CD14-positive monocyte (primary cell): ENCODE measurements at regions not wholly inside any gene's neighbourhood (a gene's known extent, or its start where the extent isn't known, plus 50 kb on each side); places are given as distances from the start of the nearest gene placed in this dataset.

Experiments used
- DNase-seq, 3 donors: peaks; one replicate each; pipeline ENCODE4 v3.0.0-alpha.2; 2011 to 2022
- H2AFZ ChIP-seq: 2 replicates; pipeline ENCODE4 v1.6.0; 2012; ENCODE audit warnings: mild to moderate bottlenecking, low read depth, low read length, inconsistent platforms; ENCODE audit not compliant: insufficient read depth, poor library complexity, severe bottlenecking
- H3K27ac ChIP-seq, 2 donors: 1 replicate in 1 of 2; 2 replicates in 1 of 2; pipeline ENCODE4 v1.5.1; 2012 to 2013; ENCODE audit warnings: low read length in 2 of 2, control low read depth in 1 of 2, inconsistent platforms in 1 of 2, low read depth in 1 of 2, mild to moderate bottlenecking in 1 of 2
- H3K27me3 ChIP-seq, 2 donors: one replicate each; pipeline versions ENCODE4 v1.6.0 to v1.6.1; 2011 to 2013; ENCODE audit warnings: low read length in 2 of 2; ENCODE audit not compliant: control insufficient read depth in 2 of 2, insufficient read depth in 2 of 2
- H3K36me3 ChIP-seq, 2 donors: replicated peaks in 1 of 2; 1 replicate in 1 of 2; 2 replicates in 1 of 2; pipeline versions ENCODE4 v1.5.1 to v1.6.1; 2012 to 2013; ENCODE audit warnings: low read length in 2 of 2, control low read depth in 1 of 2, inconsistent platforms in 1 of 2, mild to moderate bottlenecking in 1 of 2; ENCODE audit not compliant: insufficient read depth in 2 of 2, control insufficient read depth in 1 of 2
- H3K4me1 ChIP-seq, 2 donors: 1 replicate in 1 of 2; 2 replicates in 1 of 2; pipeline versions ENCODE4 v1.5.1 to v1.6.1; 2012 to 2013; ENCODE audit warnings: low read length in 2 of 2, control low read depth in 1 of 2, inconsistent platforms in 1 of 2, mild to moderate bottlenecking in 1 of 2, moderate library complexity in 1 of 2; ENCODE audit not compliant: insufficient read depth in 2 of 2, control insufficient read depth in 1 of 2
- H3K4me2 ChIP-seq: replicated peaks from 2 replicates; pipeline ENCODE3; 2012; ENCODE audit warnings: low read length, moderate library complexity, mild to moderate bottlenecking; ENCODE audit not compliant: poor library complexity, severe bottlenecking; ENCODE audit errors: extremely low read depth
- H3K4me3 ChIP-seq, 3 experiments: fragments of 200-600 bp in 1 of 3; sonication (generic) in 1 of 3; replicated peaks in 1 of 3; 1 replicate in 2 of 3; 2 replicates in 1 of 3; pipeline ENCODE4 v1.5.1; 2011 to 2013; ENCODE audit warnings: low read length in 3 of 3, mild to moderate bottlenecking in 3 of 3, control low read depth in 2 of 3, low read depth in 2 of 3, inconsistent platforms in 1 of 3, moderate library complexity in 1 of 3
- H3K79me2 ChIP-seq: 2 replicates; pipeline ENCODE4 v1.6.0; 2012; ENCODE audit warnings: mild to moderate bottlenecking, control low read depth, inconsistent platforms, low read length, moderate library complexity; ENCODE audit not compliant: insufficient read depth
- H3K9ac ChIP-seq: 2 replicates; pipeline ENCODE4 v1.6.0; 2017; ENCODE audit warnings: low read length, mild to moderate bottlenecking; ENCODE audit not compliant: insufficient read depth, poor library complexity, severe bottlenecking
- H3K9me3 ChIP-seq, 2 donors: replicated peaks in 1 of 2; 1 replicate in 1 of 2; 2 replicates in 1 of 2; pipeline versions ENCODE4 v1.5.1 to v1.6.1; 2012 to 2013; ENCODE audit warnings: low read length in 2 of 2, control low read depth in 1 of 2; ENCODE audit not compliant: control insufficient read depth in 1 of 2, insufficient read depth in 1 of 2
- H4K20me1 ChIP-seq: 2 replicates; pipeline ENCODE4 v1.6.0; 2012; ENCODE audit warnings: mild to moderate bottlenecking, low read length, control low read depth, moderate library complexity; ENCODE audit not compliant: insufficient read depth
- H3K27ac Mint-ChIP-seq, 7 donors: one replicate each; pipeline ENCODE4 v1.8.0; 2020; ENCODE audit warnings: mild to moderate bottlenecking in 7 of 7, mixed read lengths in 7 of 7, moderate library complexity in 6 of 7, inconsistent platforms in 2 of 7
- H3K27me3 Mint-ChIP-seq, 3 donors: one replicate each; pipeline ENCODE4 v1.8.0; 2021 to 2022; ENCODE audit warnings: low read depth in 3 of 3, mild to moderate bottlenecking in 3 of 3, mixed read lengths in 3 of 3, moderate library complexity in 3 of 3, inconsistent platforms in 1 of 3
- H3K36me3 Mint-ChIP-seq, 2 donors: one replicate each; pipeline ENCODE4 v1.8.0; 2020; ENCODE audit warnings: mixed read lengths in 2 of 2, inconsistent platforms in 1 of 2, mild to moderate bottlenecking in 1 of 2
- H3K4me1 Mint-ChIP-seq: one replicate; pipeline ENCODE4 v1.8.0; 2020; ENCODE audit warnings: mild to moderate bottlenecking, mixed read lengths
- H3K4me3 Mint-ChIP-seq, 2 donors: one replicate each; pipeline ENCODE4 v1.8.0; 2020; ENCODE audit warnings: mild to moderate bottlenecking in 2 of 2, mixed read lengths in 2 of 2, moderate library complexity in 1 of 2
- H3K9me3 Mint-ChIP-seq, 7 donors: one replicate each; pipeline ENCODE4 v1.8.0; 2020 to 2022; ENCODE audit warnings: mixed read lengths in 7 of 7, mild to moderate bottlenecking in 6 of 7, moderate library complexity in 6 of 7, inconsistent platforms in 2 of 7
- WGBS: methylation state at CpG from one replicate; pipeline ENCODE4 v1.1.5; 2013; ENCODE audit warnings: missing lambda C conversion rate; ENCODE audit not compliant: insufficient coverage; 5-methylcytosine and 5-hydroxymethylcytosine counted together
- intact Hi-C, 2 donors: fragments of 100-400 bp; cut with micrococcal nuclease; formaldehyde crosslinking; loops; one replicate each; pipeline versions ENCODE4 v1.15.0 to v1.15.1; 2023
- TF ChIP-seq, protein P1 (sequence below): fragments of 200-600 bp; IDR thresholded peaks from one replicate; pipeline ENCODE4 v1.8.0; 2022; ENCODE audit warnings: antibody characterized with exemption, mild to moderate bottlenecking

DNA sequence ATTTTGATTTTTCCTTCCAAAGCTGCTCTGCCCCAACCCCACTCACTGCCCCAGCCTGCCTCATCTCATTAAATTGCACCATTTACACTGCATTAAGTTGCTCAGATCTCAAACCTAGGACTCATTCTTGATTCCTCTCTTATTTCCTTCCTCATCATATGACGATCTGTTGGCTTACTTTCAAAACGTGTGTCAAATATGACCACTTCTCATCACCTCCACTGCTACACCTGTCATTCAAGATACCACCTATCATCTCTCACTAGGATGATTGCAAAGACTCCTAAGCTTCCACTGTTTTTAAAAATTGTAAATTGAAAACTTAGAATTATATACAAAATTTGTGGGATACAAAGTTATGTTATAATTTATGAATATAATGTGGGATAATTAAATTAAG is 147.1 kb downstream of the DCK start:
- H3K27ac ChIP-seq: no peak overlapping the region
- no peak overlapping the region for H3K4me2 ChIP-seq
- Mint-ChIP-seq H3K36me3 (no peaks in the 10 kb centered on the region), H3K9me3 (peaks cover 0 to 11% (median 4%) of the 10 kb centered on the region in 7 donors), H3K27ac (no peak overlapping the region), H3K4me1 (peaks cover 7% of the 10 kb centered on the region), H3K4me3 (no peak overlapping the region), H3K27me3 (peaks cover 0 to 4% (median 0%) of the 10 kb centered on the region in 3 donors)
- H3K27me3 ChIP-seq: no peaks in the 10 kb centered on the region
- no peak overlapping the region for H3K4me3 ChIP-seq
- no peak overlapping the region for H2AFZ ChIP-seq
- no peaks in the 10 kb centered on the region for H3K36me3 ChIP-seq
- H3K9me3 ChIP-seq: no peaks in the 10 kb centered on the region
- no peak for DNase-seq
- TF ChIP-seq, protein P1, sequence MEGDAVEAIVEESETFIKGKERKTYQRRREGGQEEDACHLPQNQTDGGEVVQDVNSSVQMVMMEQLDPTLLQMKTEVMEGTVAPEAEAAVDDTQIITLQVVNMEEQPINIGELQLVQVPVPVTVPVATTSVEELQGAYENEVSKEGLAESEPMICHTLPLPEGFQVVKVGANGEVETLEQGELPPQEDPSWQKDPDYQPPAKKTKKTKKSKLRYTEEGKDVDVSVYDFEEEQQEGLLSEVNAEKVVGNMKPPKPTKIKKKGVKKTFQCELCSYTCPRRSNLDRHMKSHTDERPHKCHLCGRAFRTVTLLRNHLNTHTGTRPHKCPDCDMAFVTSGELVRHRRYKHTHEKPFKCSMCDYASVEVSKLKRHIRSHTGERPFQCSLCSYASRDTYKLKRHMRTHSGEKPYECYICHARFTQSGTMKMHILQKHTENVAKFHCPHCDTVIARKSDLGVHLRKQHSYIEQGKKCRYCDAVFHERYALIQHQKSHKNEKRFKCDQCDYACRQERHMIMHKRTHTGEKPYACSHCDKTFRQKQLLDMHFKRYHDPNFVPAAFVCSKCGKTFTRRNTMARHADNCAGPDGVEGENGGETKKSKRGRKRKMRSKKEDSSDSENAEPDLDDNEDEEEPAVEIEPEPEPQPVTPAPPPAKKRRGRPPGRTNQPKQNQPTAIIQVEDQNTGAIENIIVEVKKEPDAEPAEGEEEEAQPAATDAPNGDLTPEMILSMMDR: no peak
- intact Hi-C loops: no loop called here
- no peaks in the 10 kb centered on the region for H3K4me1 ChIP-seq
- H3K9ac ChIP-seq: no peak overlapping the region
- WGBS: 32% methylated on average over 2 of the region's 2 CpGs
- no peaks in the 10 kb centered on the region for H3K79me2 ChIP-seq
- no peaks in the 10 kb centered on the region for H4K20me1 ChIP-seq

DNA sequence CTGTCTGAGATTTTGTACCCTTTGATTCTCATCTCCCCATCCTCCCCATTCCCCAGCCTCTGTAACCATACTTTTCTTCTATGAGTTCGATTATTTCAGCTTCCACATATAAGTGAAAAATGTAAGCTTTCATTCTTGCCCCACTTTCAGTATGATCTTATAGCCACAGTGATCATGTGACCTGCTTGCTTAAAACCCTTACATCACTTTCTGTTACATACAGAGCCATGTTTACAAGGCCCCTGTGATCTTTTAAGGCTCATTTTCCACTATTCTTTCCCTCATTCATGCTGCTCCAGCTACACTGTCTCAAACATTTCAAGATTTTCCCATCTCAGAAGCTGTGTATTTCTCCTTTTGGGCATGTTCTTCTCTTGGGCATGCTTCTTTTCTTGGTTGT is 147.7 kb downstream of the DCK start:
- H3K9ac ChIP-seq: no peak overlapping the region
- no peaks in the 10 kb centered on the region for H4K20me1 ChIP-seq
- H3K36me3 Mint-ChIP-seq: no peaks in the 10 kb centered on the region
- no peaks in the 10 kb centered on the region for H3K79me2 ChIP-seq
- no peak overlapping the region for H3K4me3 Mint-ChIP-seq
- no peak overlapping the region for H3K27ac ChIP-seq
- no peaks in the 10 kb centered on the region for H3K36me3 ChIP-seq
- WGBS: no CpG with 5 or more reads among the region's 1 CpG
- H2AFZ ChIP-seq: no peak overlapping the region
- no peak overlapping the region for H3K27ac Mint-ChIP-seq
- TF ChIP-seq, protein P1: no peak
- peaks cover 7% of the 10 kb centered on the region for H3K4me1 Mint-ChIP-seq
- H3K4me2 ChIP-seq: no peak overlapping the region
- H3K27me3 ChIP-seq: no peaks in the 10 kb centered on the region
- H3K4me3 ChIP-seq: no peak overlapping the region
- DNase-seq: no peak
- peaks cover 0 to 4% (median 0%) of the 10 kb centered on the region in 3 donors for H3K27me3 Mint-ChIP-seq
- intact Hi-C loops: no loop called here
- peaks cover 2 to 11% (median 4%) of the 10 kb centered on the region in 7 donors for H3K9me3 Mint-ChIP-seq
- H3K4me1 ChIP-seq: no peaks in the 10 kb centered on the region
- H3K9me3 ChIP-seq: no peaks in the 10 kb centered on the region
